ENCODE measurements at regions not wholly inside any gene's neighbourhood (a gene's known extent, or its start where the extent isn't known, plus 50 kb on each side); places are given as distances from the start of the nearest gene placed in this dataset.

DNA sequence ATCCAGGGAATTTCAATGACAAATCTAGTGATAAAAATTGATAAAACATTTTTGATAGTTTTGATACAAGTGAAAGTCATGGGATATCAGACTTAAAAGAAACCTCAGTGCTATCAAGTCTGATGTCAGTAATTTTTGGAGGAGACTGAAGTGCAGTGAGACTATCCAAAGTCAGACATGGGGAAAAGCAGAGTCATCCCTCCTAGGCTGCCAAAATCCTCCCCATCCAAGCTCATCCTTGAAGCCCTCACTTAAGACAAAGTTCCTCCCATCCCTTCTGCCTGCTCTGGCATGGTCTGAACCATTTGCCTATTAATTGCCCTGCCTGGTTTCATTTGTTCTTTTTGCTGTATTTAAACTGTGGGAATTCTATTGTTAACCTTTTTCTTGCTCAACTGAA is 456.9 kb upstream of the UBE2E2 start:
- Histone ChIP-seq H3K4me3 (ENCODE audit: extremely low read depth in 1 of 4, insufficient read depth in 2 of 4, low read depth in 3 of 4, low read length in 4 of 4) (no peak overlapping the region), H4K91ac (replicated peaks; ENCODE audit: insufficient read length, low read length) (no peak overlapping the region), H3K56ac (replicated peaks; ENCODE audit: insufficient read length, low read depth, low read length) (no peak overlapping the region), H3K18ac (ENCODE audit: extremely low read depth, low read length) (no peak overlapping the region), H2BK120ac (replicated peaks; ENCODE audit: low read depth, low read length) (no peak overlapping the region), H2BK12ac (ENCODE audit: low read depth, low read length) (no peak overlapping the region), H2BK20ac (ENCODE audit: low read length) (no peak overlapping the region; the same call in 1 of the 2 replicates), H3K14ac (ENCODE audit: insufficient read length) (no peak overlapping the region), H2BK5ac (ENCODE audit: low read depth, low read length) (no peak overlapping the region), H3K27me3 (replicated peaks in 1 of 4; ENCODE audit: control insufficient read depth in 3 of 4, extremely low read depth in 1 of 4, insufficient read depth in 3 of 4, low read length in 3 of 4) (no peaks in the 10 kb centered on the region), H3K36me3 (ENCODE audit: control insufficient read depth in 2 of 4, insufficient read depth in 4 of 4, low read length in 3 of 4) (no peaks in the 10 kb centered on the region), H4K20me1 (replicated peaks in 1 of 2; ENCODE audit: control insufficient read depth in 1 of 2, insufficient read depth in 2 of 2, low read length in 2 of 2) (no peaks in the 10 kb centered on the region), H4K8ac (ENCODE audit: extremely low read depth, insufficient read depth, low read length) (no peak overlapping the region), H3K79me1 (ENCODE audit: low read depth, low read length) (no peaks in the 10 kb centered on the region), H3K79me2 (ENCODE audit: control insufficient read depth in 1 of 2, insufficient read depth in 2 of 2, low read length in 2 of 2) (no peaks in the 10 kb centered on the region), H3K4me1 (replicated peaks in 1 of 4; ENCODE audit: control insufficient read depth in 3 of 4, insufficient read depth in 4 of 4, low read length in 3 of 4) (no peaks in the 10 kb centered on the region; a peak in 1 of 7 replicates), H2AFZ (ENCODE audit: low read length) (no peak overlapping the region), H3K23me2 (ENCODE audit: low read depth, low read length) (no peaks in the 10 kb centered on the region), H3K4ac (replicated peaks; ENCODE audit: insufficient read length, low read depth, low read length) (no peak overlapping the region), H2BK15ac (ENCODE audit: low read length) (no peak overlapping the region), H2AK5ac (ENCODE audit: low read depth, low read length) (no peak overlapping the region), H3K4me2 (ENCODE audit: insufficient read depth in 1 of 2, low read depth in 2 of 2, low read length in 2 of 2) (no peak overlapping the region), H3K27ac (ENCODE audit: low read depth, low read length) (no peak overlapping the region), H4K5ac (ENCODE audit: insufficient read length, low read depth, low read length) (no peak overlapping the region), H3K9me3 (ENCODE audit: insufficient read depth in 2 of 2, low read depth in 1 of 2, low read length in 1 of 2) (no peaks in the 10 kb centered on the region), H3K23ac (ENCODE audit: insufficient read length) (no peak overlapping the region), H3K9ac (replicated peaks in 1 of 4; ENCODE audit: extremely low read depth in 1 of 4, low read depth in 3 of 4, low read length in 3 of 4) (no peak overlapping the region)
- ChIA-PET CTCF (ENCODE audit: partially characterized antibody) (interaction anchor here (0.5 to 1.0 kb wide), 2 partner anchors 15 to 1143 kb away, joined by 3 to 4 read pairs; no protein-coding TSS in a partner anchor), POLR2A (ENCODE audit: partially characterized antibody) (interaction anchor here (0.7 kb wide), 1 partner anchor 49 kb away, joined by 3 read pairs; no protein-coding TSS in a partner anchor)
- TF ChIP-seq RAD21 (IDR thresholded peaks at IDR 0.05 in 1 of 2, conservative IDR thresholded peaks at IDR 0.05 in 1 of 2; ENCODE audit: low read depth in 2 of 2, low read length in 2 of 2) (no peak), POLR2A (IDR thresholded peaks at IDR 0.05; ENCODE audit: control extremely low read depth in 1 of 2, low read depth in 2 of 2, low read length in 2 of 2) (no peak), HDAC6 (IDR thresholded peaks at IDR 0.05; ENCODE audit: low read depth, low read length) (no peak), FOSL1 (IDR thresholded peaks at IDR 0.05; ENCODE audit: insufficient read depth, low read depth, low read length) (no peak)
- no peak for DNase-seq (ENCODE audit: low read depth in 1 of 2, low spot score in 2 of 2)
- FAIRE-seq = no peak

Measured in H1 (cell line).